GM12892 (cell line): ENCODE measurements at regions not wholly inside any gene's neighbourhood (a gene's known extent, or its start where the extent isn't known, plus 50 kb on each side); places are given as distances from the start of the nearest gene placed in this dataset.

Source experiments
- POLR2A ChIP-seq: IDR thresholded peaks from 2 replicates; pipeline ENCODE4 v1.6.1; 2011; ENCODE audit warnings: low read depth, low read length, control low read depth
- POLR2AphosphoS5 ChIP-seq: IDR thresholded peaks from 2 replicates; pipeline ENCODE4 v1.6.1; 2011; ENCODE audit warnings: low read depth, low read length, control low read depth
- TAF1 ChIP-seq: IDR thresholded peaks from 2 replicates; pipeline ENCODE4 v1.6.1; 2011; ENCODE audit warnings: low read depth, mild to moderate bottlenecking, control low read depth, low read length, borderline replicate concordance

DNA sequence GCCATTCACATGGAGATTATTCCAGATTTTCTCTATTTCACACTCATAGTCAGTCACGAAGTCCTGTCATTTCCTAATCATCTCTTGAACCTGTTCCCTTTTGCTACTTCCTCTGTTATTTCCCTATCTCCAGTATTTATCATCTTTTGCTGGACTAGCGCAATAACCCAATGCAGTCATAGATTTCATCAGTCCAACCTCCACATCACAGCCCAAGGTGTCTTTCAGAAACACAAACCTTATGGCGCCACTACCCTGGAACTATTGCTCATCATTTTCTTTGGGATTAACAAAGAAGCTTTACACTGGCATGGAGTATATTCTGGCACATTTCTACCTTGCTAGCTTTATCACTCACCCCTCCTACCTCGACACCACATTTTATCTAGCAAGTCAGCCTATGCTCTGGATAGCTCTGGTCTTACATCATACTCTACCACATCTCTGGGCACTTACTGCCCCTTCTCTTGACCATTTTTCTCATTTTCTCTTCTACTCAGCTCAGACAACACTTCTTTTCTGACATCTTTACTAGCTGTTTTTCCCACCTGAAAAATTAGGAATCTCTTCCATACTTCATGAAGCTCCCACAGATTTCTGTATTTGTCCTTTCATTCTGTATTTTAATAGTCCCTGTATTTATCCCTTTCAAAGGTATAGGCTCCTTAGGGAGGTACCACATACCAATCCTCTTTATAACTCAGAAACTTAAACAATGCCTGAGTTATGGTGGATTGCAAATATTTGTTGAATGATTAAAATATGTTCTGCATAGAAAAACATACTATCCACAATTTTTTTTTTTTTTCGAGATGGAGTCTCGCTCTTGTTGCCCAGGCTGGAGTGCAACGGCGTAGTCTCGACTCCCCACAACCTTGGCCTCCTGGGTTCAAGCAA is 534.7 kb downstream of the KLF12 start:
- TF ChIP-seq POLR2AphosphoS5 (no peak), POLR2A (no peak), TAF1 (no peak)
